NCI-H2107 treated with DMSO at 0.1 percent for 48 hours (cell line): ENCODE measurements at regions not wholly inside any gene's neighbourhood (a gene's known extent, or its start where the extent isn't known, plus 50 kb on each side); places are given as distances from the start of the nearest gene placed in this dataset.
"Not testable (repeated sequence)": the region's sequence is repeated elsewhere in the genome, so short reads cannot be mapped to it uniquely, and the experiment has no call there.

Source experiments
- DNase-seq: peaks from one replicate; lab custom pipeline; 2025; ENCODE audit not compliant: unreplicated experiment; lab: John Stamatoyannopoulos, UW

DNA sequence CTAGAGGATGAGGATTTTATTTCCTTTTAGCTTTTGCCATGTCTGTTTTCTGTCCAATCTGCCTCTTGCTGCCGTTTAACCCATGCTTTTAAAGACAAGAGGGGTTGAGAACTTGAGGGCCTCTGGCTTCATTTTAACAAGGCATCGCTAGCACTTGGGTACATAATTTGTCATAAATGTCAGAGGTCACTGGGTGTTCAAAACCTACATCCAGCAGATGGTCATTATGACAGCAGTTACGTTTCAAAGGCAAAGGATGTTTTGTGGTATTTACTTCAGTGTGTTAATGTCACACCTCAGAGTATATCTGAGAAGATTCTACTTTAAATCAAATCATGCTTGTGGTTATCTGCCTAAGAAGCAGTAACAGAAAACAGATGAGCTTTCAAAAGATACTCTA is 918.3 kb downstream of the NR2F1-AS1 start:
- no peak for DNase-seq

DNA sequence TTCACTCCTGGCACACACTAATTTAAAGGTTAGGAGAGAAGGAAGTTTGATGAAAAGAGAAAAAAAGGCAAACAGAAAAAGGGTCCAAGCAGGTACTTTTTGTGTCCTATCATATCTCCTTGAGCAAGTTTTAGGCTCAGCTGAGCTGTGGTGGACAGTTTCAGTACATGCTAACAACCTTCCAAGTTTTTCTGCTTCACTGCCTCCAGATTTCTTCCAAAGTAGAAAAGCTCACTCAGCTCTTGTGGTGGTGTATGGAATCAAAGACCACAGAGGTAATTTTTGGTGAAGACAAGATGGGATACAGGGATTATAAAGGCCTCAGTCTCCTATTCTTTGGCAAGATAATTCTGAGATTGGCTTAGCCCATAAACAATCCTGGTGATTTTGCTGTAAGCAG is 921.8 kb downstream of the NR2F1-AS1 start:
- DNase-seq, result no peak

DNA sequence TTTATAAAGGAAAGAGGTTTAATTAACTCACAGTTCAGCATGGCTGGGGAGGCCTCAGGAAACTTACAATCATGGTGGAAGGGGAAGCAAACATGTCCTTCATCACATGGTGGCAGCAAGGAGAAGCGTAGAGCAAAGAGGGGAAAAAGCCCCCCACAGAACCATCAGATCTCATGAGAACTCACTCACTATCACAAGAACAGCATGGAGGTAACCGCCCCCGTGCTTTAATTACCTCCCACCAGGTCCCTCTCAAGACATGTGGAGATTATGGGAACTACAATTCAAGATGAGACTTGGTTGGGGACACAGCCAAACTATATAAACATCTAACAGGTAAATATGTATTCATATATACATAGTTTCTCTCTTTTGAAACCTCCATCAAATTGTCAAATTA is 926.4 kb downstream of the NR2F1-AS1 start:
- not testable (repeated sequence) for DNase-seq

DNA sequence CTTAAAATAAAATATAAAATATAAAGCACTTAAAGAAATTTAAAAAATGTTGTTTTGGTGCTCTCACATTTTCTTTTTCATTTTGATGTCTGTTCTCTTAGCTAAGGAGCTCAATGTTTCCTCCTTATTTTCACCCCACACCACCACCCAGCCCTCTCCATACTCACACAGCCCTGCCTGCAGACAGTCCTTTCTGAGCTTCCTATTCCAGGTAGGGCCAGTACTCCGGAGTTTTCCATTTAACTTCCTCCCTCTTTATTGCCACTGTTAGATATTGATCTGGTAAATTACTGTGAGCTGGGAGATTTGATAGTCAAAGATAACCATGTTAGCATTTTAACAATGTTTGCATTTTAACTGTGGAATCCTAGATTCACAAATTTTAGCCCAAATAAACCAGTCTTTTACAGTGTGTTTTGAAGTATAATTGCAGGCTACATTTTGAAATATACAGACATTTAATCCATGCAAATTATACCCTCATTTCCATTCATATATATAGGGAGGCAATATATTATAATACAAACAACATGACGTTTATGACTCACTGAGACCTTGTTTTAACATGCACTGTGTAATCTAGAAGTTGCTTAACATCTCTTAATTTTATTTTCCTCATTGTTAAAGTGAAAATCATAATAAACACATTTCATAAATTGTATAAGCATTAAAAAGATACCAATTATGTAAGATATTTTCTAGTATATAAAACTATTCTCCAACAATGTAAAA is 927.1 kb downstream of the NR2F1-AS1 start:
- no peak for DNase-seq

DNA sequence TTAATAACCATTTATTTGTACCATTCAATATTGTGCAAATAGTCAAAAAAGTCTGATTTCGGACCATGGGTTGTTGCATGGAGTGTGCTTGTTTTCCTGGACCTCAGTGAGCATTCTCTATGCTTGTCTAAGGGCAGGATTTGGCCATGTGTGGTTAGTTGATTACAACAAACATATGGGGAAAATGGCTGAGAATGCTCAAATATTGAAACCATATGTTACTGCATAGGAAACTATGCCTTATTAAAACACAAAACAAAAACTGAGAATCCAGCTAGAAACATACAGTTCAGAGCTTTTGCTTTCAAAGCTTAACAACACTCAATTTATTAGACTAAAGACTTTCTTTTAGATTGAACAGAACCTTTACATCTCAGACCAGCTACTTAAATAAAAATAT is 928.3 kb downstream of the NR2F1-AS1 start:
- DNase-seq, result no peak

DNA sequence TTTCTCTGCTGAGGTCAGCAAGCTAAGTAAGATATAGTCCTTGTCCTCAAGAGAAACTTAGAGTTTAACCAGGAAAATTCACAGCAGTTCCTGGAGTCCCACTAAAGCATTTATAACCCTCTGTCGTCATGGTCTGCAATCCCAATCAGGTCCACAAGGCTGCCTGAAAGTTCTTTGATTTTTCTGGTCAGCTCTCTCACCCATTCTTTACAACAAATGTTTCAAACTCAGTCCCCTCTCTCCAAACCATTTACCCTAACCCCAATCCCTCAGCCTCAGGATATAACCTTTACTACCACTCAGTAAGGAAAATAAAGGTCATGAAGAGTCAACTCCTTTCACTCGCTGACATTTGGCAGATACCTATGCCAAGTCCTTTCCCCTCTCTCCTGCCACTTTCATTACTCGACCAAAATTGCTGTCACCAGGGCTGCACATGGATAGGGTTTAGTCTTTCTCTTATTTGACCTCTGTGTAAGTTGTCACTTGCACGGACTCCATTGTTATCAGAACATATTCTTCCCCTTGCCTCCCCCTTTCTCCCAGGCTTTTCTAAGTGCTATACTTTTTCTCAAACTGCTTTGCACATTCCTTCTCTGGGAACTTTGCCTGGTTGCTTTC is 936.6 kb downstream of the NR2F1-AS1 start:
- no peak for DNase-seq

DNA sequence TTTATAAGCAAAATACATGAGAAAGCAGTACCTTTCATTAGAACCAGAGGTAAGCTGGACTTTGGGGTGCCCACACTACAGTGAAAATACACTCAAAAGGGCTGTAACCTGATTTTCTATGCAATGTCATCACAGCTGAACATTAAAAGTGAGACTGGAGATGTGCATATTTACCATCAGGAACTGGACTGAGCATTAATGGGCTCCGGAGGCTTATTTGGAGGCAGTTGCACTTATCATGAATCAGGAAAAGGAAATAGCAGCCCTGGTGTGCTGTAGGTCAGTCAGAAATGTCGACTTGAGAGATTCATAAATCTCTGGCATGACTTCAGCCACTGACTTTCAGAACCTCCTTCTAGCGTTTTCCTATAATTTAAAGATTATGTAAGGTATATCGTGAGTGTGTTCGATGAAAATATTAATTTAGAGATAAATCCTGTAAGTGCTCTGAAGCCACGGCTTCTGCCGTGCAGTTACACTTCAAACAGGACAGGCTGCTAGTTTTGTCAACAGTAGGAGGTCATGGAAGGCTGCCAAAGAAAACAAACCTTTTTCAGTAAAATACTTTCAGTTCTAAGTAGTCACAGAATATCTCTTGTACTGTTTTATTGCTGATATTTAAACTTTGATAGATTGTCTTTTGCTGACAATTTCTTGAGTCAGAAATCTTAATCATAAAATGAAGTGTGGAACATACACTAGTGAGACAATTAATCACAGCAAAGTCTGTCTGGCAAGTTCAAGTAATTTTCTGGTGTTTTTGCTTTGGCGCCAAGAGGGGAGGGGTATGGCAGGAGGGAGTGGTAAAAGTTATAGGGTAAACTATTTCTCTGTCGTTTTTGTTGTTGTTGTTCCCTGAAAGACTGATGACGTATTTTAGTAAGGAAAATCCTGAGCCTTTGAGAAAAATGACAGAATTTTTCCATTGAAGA is 939.7 kb downstream of the NR2F1-AS1 start:
- no peak for DNase-seq

DNA sequence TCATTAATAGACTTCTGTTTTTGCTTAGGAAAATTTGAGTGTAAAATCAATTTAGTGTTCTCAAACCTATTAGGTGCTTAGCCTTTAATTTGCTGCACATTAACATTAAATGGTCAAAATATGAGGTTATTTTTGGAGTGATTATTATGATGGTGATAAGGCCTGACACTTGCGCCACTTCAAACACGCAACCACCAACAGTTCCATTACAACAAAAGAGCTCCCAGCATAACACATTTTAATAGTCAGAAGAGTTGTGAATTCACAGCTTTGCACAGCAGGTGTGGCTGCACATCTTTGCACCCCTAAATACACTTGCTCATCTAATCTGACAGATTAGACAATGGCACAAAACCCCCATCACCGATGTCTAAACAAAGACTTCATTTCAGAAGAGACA is 940.7 kb downstream of the NR2F1-AS1 start:
- DNase-seq, result no peak

DNA sequence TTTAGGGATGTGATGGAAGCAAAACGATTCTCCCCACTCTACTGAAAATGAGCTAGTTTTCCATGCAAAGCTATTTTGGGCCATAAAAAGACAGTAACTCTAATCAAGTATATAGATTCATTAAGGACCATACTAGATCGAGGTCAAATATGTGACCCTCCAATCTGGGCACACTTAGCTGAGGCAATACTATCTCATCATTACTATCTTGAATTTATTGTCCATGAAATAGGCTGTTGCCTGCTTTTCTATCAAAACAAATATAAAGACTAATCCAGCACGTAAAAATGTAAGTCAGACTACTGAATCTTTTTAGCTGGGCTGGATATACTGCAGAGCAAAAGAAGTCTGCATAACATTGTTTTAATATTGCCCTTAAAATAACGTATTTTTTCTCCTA is 943.1 kb downstream of the NR2F1-AS1 start:
- no peak for DNase-seq

DNA sequence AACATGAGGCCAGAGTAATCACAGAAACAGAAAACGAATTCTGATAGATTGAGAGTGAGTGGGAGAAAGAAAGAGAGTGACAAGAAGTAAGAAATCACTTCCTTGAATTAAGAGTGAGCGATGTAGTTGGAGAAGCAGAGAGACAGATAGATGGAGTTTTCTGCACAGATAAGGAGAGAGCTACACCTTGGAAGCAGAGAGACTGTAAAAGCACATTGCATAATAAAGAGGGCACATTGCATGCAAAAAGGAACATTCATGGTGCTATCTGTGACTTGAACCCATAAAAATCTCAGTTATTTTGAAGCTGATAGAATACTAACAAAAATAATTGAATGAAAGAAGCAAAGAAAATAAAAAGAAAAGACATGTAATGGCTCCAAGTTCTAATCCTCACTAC is 943.8 kb downstream of the NR2F1-AS1 start:
- DNase-seq, result no peak

DNA sequence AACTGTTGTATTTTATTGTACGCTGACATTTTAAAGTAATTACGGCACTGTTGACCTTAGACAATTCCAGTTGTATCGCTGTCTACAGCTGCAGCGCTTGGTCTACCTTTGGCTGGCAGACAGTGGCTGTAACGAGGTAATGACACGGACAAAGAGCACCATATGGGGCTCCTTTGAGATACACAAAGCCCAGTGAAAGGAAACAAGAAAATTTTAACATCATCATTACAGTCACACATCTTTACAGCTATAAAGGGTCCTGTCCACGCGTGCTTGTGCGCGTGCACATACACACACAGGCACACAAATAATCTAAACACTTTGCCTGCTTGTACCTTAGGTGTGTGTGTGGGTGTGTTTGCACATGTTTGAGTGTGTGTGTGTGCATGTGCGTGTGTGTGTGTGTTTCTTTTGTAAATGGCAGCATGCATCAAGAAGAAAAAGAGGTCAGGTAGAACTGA is 946.0 kb downstream of the NR2F1-AS1 start:
- DNase-seq, result peak; percentile 6

DNA sequence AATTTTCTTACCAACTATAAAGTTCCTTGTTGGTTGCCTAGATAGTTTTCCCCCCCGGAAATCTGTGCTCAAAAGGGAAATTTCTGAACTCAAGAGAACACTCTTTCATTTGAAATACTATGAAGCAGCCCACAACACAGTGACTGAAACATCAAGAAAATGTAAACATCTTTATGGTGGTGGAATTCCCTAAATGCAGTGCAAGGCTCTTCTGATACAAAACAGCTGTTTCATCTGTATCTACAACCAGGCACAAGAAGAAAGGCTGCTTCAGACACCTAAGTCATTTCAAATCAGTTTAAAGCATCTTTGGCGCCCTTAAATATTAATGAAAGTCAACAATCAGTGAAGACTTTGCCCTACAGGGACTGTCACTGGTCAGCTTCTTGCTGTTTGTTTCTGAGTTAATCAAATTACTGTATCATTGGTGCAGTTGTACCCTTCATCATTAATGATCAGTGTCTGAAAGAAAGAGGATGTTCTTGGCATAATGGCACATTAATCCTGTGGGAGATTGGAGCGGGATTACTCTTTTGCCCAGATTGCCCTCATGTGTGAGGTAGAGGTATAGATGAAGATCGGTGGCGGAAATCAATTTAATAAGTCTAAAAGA is 947.0 kb downstream of the NR2F1-AS1 start:
- DNase-seq, result no peak

DNA sequence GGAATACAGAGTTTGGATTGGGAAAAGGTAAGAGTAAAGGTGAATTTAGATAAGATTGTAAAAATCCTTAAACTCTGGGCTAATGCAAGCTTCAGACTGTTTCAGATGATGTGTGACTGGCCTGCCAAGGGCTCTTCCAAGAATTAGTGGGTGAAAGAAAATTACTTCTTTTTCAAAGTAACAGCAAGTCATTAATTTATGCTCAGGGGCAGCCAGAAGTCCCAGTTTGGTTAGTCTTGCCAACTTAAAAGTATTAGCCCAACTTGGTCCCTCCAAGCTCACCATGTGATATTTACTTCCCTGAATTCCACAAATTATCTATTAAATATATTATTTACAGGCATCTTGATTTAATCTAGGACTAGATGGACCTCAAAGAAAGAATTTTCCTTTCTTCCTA is 947.8 kb downstream of the NR2F1-AS1 start:
- DNase-seq, result no peak

DNA sequence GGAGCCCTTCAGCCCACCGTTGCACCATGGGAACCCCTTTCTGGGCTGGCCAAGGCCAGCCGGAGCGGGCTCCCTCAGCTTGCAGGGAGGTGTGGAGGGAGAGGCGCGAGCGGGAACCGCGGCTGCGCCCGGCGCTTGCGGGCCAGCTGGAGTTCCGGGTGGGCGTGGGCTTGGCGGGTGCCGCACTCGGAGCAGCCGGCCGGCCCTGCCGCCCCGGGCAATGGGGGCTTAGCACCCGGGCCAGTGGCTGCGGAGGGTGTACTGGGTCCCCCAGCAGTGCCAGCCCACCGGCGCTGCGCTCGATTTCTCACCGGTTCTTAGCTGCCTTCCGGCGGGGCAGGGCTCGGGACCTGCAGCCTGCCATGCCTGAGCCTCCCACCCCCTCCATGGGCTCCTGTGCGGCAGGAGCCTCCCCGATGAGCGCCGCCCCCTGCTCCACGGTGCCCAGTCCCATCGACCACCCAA is 949.8 kb downstream of the NR2F1-AS1 start:
- not testable (repeated sequence) for DNase-seq

DNA sequence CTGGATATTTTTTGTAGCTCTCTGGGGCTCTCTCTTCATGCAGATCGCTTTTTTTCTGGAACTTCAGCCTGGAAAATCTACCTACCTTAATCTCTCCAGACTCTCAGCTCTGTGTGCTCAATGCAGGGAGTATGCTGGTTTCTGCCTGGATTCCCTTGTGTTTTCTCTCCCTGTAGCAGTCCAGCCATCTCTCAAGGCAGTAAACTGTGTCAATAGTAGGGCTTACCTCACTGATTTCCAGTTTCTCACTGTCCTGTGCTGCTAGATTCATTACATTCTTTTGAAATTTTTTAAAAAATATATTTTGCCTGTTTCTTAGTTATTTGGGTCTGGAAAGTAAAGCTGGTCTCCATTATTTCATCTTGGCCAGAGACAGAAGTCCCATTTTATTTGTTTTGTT is 951.4 kb downstream of the NR2F1-AS1 start:
- DNase-seq, result no peak

DNA sequence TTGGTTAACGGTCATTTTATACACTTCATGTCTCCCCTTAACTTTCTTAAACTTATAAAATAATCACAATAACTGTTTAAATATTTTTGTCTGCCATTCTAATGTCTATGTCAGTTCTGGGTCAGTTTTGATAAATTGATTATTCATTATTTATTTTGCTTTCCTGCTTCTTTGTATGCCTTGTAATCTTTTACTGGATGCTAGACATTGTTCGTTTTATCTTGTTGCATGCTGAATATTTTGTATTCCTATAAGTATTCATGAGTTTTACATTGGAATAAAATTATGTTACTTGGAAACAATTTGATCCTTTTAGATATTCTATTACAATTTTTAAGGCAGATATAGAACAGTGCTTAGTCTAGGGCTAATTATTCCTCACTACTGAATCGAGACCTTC is 952.0 kb downstream of the NR2F1-AS1 start:
- no peak for DNase-seq

DNA sequence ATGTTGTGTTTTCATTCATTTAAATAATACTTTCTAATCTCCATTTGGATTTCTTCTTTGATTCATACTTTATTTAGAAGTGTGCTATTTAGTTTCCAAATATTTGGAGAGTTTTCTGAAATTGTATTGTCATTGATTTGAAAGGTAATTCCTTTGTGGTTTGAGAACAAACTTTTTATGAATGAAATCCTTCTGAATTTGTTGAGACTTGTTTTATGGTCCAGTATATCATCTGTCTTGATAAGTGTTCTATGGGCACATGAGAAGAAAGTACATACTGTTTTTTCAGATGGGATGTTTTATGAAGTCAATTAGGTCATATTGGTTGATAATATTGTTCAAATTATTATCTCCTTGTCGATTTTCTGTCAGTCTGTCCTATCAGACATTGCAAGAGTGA is 953.8 kb downstream of the NR2F1-AS1 start:
- no peak for DNase-seq

DNA sequence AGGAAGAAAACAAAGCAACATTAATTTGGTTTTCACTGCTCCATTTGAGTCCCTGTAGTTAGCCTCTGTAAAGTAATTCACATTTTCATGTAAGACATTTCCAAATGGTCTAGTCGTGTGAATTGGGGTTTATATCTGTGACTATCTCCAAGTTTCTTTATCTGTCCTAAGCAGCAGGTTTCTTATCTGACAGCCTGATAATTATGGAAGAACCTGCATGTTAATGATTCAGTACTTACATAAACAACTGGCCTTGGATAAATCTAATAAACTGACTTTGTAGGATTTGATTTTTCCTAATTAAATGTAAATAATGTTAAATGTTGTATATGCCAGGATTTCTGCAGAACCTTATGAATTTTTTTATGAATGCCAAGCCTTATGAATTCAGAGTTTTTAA is 964.9 kb downstream of the NR2F1-AS1 start:
- DNase-seq, result no peak

DNA sequence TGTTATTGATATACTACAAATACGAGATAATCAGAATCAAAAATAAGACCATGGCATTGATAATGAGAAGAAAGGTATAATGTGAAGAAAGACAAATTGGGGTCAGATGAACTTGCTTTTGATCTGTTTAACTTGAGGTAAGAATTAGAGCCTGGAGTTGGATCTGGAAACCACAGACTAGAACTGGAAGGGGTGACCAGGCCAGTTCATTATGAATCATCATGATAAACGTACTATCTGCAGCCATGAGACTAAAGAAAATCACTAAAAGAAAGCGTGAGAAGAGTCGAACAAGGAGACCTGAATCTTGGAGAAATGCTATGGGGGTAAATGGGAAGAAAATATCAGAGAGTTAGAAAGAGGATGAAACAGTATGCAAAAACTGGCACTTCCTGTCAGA is 967.5 kb downstream of the NR2F1-AS1 start:
- no peak for DNase-seq

DNA sequence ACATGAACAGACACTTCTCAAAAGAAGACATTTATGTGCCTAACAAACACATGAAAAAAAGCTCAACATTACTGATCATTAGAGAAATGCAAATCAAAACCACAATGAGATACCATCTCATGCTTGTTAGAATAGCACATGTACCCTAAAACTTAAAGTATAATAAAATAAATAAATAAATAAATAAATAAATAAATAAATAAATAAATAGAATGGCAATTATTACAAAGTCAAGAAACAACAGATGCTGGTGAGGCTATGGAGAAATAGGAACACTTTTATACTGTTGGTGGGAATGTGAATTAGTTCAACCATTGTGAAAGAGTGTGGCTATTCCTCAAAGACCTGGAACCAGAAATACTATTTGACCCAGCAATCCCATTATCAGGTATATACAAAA is 970.6 kb downstream of the NR2F1-AS1 start:
- DNase-seq, result not testable (repeated sequence)

DNA sequence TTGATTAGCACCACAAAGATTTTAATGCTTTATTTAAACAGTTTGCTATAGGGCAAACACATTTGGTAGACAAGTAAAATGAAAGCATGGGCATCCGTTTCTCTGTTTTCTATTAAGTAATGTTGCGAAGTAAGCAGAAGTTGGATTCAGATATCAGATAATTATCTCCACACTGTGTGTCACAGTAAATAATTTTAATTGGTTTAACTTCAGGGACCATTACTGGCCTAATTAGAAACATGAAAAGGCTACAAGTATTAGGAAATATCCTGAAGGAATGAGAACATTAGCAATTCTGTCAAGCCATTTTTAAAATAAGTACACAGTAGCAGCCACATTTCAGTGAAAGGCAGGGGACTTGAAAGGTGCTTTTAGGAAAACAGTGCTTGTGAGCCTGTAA is 975.4 kb downstream of the NR2F1-AS1 start:
- DNase-seq, result peak; percentile 6
